Liver (tissue), 7 donors: ENCODE measurements at regions not wholly inside any gene's neighbourhood (a gene's known extent, or its start where the extent isn't known, plus 50 kb on each side); places are given as distances from the start of the nearest gene placed in this dataset.

Source experiments
- DNase-seq: peaks from one replicate; pipeline ENCODE4 v3.0.0-alpha.2; 2017; ENCODE audit warnings: low spot score
- H3K27ac ChIP-seq, 2 donors: one replicate each; pipeline ENCODE4 v1.7.0; 2013; ENCODE audit warnings: inconsistent platforms in 2 of 2, low read length in 2 of 2, control low read depth in 1 of 2, low read depth in 1 of 2, mild to moderate bottlenecking in 1 of 2
- H3K27me3 ChIP-seq, 4 donors: one replicate each; pipeline versions ENCODE4 v1.6.1 to v1.7.0; 2013; ENCODE audit warnings: low read length in 3 of 4, inconsistent platforms in 1 of 4, mild to moderate bottlenecking in 1 of 4, moderate library complexity in 1 of 4; ENCODE audit not compliant: control insufficient read depth in 4 of 4, insufficient read depth in 4 of 4
- H3K36me3 ChIP-seq, 4 donors: one replicate each; pipeline versions ENCODE4 v1.6.1 to v1.7.0; 2013; ENCODE audit warnings: low read length in 3 of 4, mild to moderate bottlenecking in 3 of 4, low read depth in 1 of 4, moderate library complexity in 1 of 4; ENCODE audit not compliant: control insufficient read depth in 4 of 4, insufficient read depth in 3 of 4
- H3K4me1 ChIP-seq, 4 donors: one replicate each; pipeline versions ENCODE4 v1.6.1 to v1.7.0; 2013; ENCODE audit warnings: low read length in 3 of 4, mild to moderate bottlenecking in 3 of 4, moderate library complexity in 1 of 4; ENCODE audit not compliant: control insufficient read depth in 4 of 4, insufficient read depth in 4 of 4
- H3K4me3 ChIP-seq, 3 donors: one replicate each; pipeline versions ENCODE4 v1.6.1 to v1.7.0; 2013; ENCODE audit warnings: low read length in 3 of 3, control low read depth in 1 of 3, low read depth in 1 of 3, mild to moderate bottlenecking in 1 of 3
- H3K9ac ChIP-seq, 2 donors: one replicate each; pipeline ENCODE4 v1.7.0; 2013; ENCODE audit warnings: low read length in 2 of 2, mild to moderate bottlenecking in 2 of 2, moderate library complexity in 2 of 2, control low read depth in 1 of 2, low read depth in 1 of 2
- H3K9me3 ChIP-seq, 4 donors: one replicate each; pipeline versions ENCODE4 v1.6.1 to v1.7.0; 2013; ENCODE audit warnings: low read length in 3 of 4; ENCODE audit not compliant: control insufficient read depth in 4 of 4
- EGR1 ChIP-seq, 2 donors: IDR thresholded peaks; 2 replicates each; pipeline ENCODE4 v1.6.1; 2016 to 2018; ENCODE audit warnings: antibody characterized with exemption in 2 of 2, low read depth in 2 of 2
- FOXA1 ChIP-seq: IDR thresholded peaks from 2 replicates; pipeline ENCODE4 v1.6.1; 2016; ENCODE audit warnings: antibody characterized with exemption
- GABPA ChIP-seq, 2 donors: IDR thresholded peaks in 1 of 2; conservative IDR thresholded peaks in 1 of 2; 2 replicates each; pipeline ENCODE4 v1.6.1; 2016; ENCODE audit warnings: antibody characterized with exemption in 2 of 2, mild to moderate bottlenecking in 1 of 2, moderate library complexity in 1 of 2
- HNF4G ChIP-seq: IDR thresholded peaks from 2 replicates; pipeline ENCODE4 v1.6.1; 2016; ENCODE audit warnings: antibody characterized with exemption
- NR2F2 ChIP-seq: IDR thresholded peaks from 2 replicates; pipeline ENCODE4 v1.6.1; 2016; ENCODE audit warnings: antibody characterized with exemption
- RAD21 ChIP-seq, 2 donors: IDR thresholded peaks; 2 replicates each; pipeline ENCODE4 v1.6.1; 2016; ENCODE audit warnings: antibody characterized with exemption in 2 of 2, mild to moderate bottlenecking in 2 of 2
- RXRA ChIP-seq, 2 donors: IDR thresholded peaks; 2 replicates each; pipeline ENCODE4 v1.6.1; 2017 to 2018; ENCODE audit warnings: antibody characterized with exemption in 2 of 2, mild to moderate bottlenecking in 1 of 2
- SP1 ChIP-seq: IDR thresholded peaks from 2 replicates; pipeline ENCODE4 v1.6.1; 2018; ENCODE audit warnings: antibody characterized with exemption, mild to moderate bottlenecking
- YY1 ChIP-seq: IDR thresholded peaks from 2 replicates; pipeline ENCODE4 v1.6.1; 2016; ENCODE audit warnings: antibody characterized with exemption, mild to moderate bottlenecking
- WGBS: extraction: QIAGEN DNeasy Blood & Tissue Kit; methylation state at CpG from one replicate; pipeline ENCODE4 v1.1.7; 2013; 5-methylcytosine and 5-hydroxymethylcytosine counted together
- TF ChIP-seq, protein P1 (sequence below): IDR thresholded peaks from 2 replicates; pipeline ENCODE4 v1.6.1; 2016; ENCODE audit warnings: antibody characterized with exemption, mild to moderate bottlenecking
- TF ChIP-seq, protein P2 (sequence below): IDR thresholded peaks from 2 replicates; pipeline ENCODE4 v1.6.1; 2016; ENCODE audit warnings: antibody characterized with exemption
- TF ChIP-seq, protein P3 (sequence below): IDR thresholded peaks from 2 replicates; pipeline ENCODE4 v1.6.1; 2016; ENCODE audit warnings: antibody characterized with exemption
- donor health status: healthy.
- donor health status: healthy.
- donor health status: healthy.
- donor health status: healthy.

DNA sequence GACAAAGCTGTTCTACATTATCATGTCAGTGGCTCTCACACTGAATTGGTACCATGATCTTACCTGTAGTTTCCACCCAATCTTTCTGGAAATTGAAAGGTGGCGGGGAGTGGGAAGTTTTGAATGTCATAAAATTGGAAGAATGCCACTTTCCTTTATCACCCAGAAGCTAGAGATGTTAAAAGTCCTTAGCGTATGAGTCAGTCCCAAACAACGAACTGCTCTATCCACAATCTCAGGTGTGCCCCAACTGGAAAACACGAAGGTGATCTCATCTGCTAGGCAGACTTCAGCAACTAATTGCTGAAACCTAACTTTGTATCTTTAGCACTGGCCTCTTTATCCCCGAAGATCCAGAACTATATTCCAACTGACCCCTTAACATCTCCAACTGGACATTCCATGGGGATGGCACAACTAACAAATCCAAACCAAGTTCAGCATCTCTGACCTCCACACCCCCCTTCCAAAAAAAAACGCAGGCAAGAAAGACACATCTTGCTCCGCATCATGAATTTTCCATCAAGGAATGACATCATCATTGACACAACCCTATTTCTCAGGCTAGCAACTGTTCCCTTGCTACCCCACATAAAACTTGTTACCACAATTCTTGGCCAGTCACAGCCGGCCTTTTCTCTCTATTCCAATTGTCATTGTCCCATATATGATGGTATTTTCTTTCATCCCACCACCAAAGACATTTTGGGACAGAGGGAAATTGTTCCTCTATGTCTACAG, 175.4 kb downstream of the KLF12 start:
- WGBS: 95% methylated on average over 8 of the region's 8 CpGs

DNA sequence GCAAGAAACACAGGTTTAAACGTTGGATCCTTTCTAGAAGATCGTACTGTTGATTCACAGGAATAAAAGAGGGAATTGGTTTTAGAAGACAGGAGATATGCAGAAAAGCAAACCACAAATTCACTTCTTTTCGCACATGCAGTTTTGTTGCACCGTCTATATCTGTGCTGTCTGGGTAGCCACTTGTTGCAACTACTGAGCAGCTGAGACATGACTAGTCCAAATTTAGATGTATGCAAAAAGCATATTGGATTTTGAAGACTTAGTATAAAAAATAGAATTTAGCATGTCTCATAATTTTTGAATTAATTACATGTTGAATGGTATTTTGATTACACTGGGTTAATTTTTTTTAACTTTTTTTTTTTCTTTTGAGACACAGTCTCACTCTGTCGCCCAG, 176.3 kb downstream of the KLF12 start:
- no peak overlapping the region for H3K9ac ChIP-seq
- TF ChIP-seq, protein P1, sequence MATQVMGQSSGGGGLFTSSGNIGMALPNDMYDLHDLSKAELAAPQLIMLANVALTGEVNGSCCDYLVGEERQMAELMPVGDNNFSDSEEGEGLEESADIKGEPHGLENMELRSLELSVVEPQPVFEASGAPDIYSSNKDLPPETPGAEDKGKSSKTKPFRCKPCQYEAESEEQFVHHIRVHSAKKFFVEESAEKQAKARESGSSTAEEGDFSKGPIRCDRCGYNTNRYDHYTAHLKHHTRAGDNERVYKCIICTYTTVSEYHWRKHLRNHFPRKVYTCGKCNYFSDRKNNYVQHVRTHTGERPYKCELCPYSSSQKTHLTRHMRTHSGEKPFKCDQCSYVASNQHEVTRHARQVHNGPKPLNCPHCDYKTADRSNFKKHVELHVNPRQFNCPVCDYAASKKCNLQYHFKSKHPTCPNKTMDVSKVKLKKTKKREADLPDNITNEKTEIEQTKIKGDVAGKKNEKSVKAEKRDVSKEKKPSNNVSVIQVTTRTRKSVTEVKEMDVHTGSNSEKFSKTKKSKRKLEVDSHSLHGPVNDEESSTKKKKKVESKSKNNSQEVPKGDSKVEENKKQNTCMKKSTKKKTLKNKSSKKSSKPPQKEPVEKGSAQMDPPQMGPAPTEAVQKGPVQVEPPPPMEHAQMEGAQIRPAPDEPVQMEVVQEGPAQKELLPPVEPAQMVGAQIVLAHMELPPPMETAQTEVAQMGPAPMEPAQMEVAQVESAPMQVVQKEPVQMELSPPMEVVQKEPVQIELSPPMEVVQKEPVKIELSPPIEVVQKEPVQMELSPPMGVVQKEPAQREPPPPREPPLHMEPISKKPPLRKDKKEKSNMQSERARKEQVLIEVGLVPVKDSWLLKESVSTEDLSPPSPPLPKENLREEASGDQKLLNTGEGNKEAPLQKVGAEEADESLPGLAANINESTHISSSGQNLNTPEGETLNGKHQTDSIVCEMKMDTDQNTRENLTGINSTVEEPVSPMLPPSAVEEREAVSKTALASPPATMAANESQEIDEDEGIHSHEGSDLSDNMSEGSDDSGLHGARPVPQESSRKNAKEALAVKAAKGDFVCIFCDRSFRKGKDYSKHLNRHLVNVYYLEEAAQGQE: no peak
- no peak for TF ChIP-seq GABPA (IDR thresholded peaks at IDR 0.05 in 1 of 2, conservative IDR thresholded peaks at IDR 0.05 in 1 of 2)
- TF ChIP-seq FOXA1: no peak
- TF ChIP-seq RXRA (IDR thresholded peaks at IDR 0.05): no peak
- TF ChIP-seq, protein P2, sequence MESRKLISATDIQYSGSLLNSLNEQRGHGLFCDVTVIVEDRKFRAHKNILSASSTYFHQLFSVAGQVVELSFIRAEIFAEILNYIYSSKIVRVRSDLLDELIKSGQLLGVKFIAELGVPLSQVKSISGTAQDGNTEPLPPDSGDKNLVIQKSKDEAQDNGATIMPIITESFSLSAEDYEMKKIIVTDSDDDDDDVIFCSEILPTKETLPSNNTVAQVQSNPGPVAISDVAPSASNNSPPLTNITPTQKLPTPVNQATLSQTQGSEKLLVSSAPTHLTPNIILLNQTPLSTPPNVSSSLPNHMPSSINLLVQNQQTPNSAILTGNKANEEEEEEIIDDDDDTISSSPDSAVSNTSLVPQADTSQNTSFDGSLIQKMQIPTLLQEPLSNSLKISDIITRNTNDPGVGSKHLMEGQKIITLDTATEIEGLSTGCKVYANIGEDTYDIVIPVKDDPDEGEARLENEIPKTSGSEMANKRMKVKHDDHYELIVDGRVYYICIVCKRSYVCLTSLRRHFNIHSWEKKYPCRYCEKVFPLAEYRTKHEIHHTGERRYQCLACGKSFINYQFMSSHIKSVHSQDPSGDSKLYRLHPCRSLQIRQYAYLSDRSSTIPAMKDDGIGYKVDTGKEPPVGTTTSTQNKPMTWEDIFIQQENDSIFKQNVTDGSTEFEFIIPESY: no peak
- no peak for TF ChIP-seq SP1
- TF ChIP-seq RAD21 (IDR thresholded peaks at IDR 0.05): no peak
- TF ChIP-seq, protein P3, sequence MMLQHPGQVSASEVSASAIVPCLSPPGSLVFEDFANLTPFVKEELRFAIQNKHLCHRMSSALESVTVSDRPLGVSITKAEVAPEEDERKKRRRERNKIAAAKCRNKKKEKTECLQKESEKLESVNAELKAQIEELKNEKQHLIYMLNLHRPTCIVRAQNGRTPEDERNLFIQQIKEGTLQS: no peak
- no peak for TF ChIP-seq HNF4G
- TF ChIP-seq YY1: no peak
- WGBS: 94% methylated on average over 5 of the region's 5 CpGs

More for the DNA sequence above, 175.4 kb downstream of the KLF12 start:
- H3K4me1 ChIP-seq: no peaks in the 10 kb centered on the region
- H3K9ac ChIP-seq: no peak overlapping the region
- H3K27ac ChIP-seq: no peak overlapping the region
- H3K27me3 ChIP-seq: no peaks in the 10 kb centered on the region
- H3K36me3 ChIP-seq: no peaks in the 10 kb centered on the region
- H3K4me3 ChIP-seq: no peak overlapping the region
- no peaks in the 10 kb centered on the region for H3K9me3 ChIP-seq
- TF ChIP-seq RXRA (IDR thresholded peaks at IDR 0.05) (no peak), EGR1 (IDR thresholded peaks at IDR 0.05; ENCODE audit: low read depth in 2 of 2) (no peak), NR2F2 (no peak), HNF4G (no peak), SP1 (no peak), GABPA (IDR thresholded peaks at IDR 0.05 in 1 of 2, conservative IDR thresholded peaks at IDR 0.05 in 1 of 2) (no peak), FOXA1 (no peak)
- TF ChIP-seq, protein P3: no peak
- no peak for DNase-seq

More for the DNA sequence above, 176.3 kb downstream of the KLF12 start:
- no peak overlapping the region for H3K4me3 ChIP-seq
- no peak overlapping the region for H3K27ac ChIP-seq
- H3K27me3 ChIP-seq: no peaks in the 10 kb centered on the region
- no peaks in the 10 kb centered on the region for H3K36me3 ChIP-seq
- no peak for DNase-seq
- H3K4me1 ChIP-seq: no peaks in the 10 kb centered on the region
- no peaks in the 10 kb centered on the region for H3K9me3 ChIP-seq
